Gastroesophageal sphincter (tissue), 3 donors: ENCODE measurements at regions not wholly inside any gene's neighbourhood (a gene's known extent, or its start where the extent isn't known, plus 50 kb on each side); places are given as distances from the start of the nearest gene placed in this dataset.

Experiments used
- EP300 ChIP-seq: sonication (generic); formaldehyde crosslinking; IDR thresholded peaks from one replicate; pipeline ENCODE4 v1.6.1; 2017; ENCODE audit warnings: antibody characterized with exemption, mild to moderate bottlenecking
- POLR2A ChIP-seq, 2 donors: fragments of 450-650 bp; IDR thresholded peaks; one replicate each; pipeline ENCODE4 v1.6.1; 2017; ENCODE audit warnings: antibody characterized with exemption in 2 of 2, mild to moderate bottlenecking in 2 of 2, moderate library complexity in 1 of 2
- POLR2AphosphoS5 ChIP-seq: sonication (generic); formaldehyde crosslinking; IDR thresholded peaks from one replicate; pipeline ENCODE4 v1.6.1; 2017; ENCODE audit warnings: antibody characterized with exemption
- TF ChIP-seq, protein P1 (sequence below), 4 experiments: fragments of 200-600 bp in 2 of 4; fragments of 450-650 bp in 2 of 4; sonication (generic) in 1 of 4; IDR thresholded peaks; one replicate each; pipeline ENCODE4 v1.5.1; 2017 to 2019; ENCODE audit warnings: antibody characterized with exemption in 4 of 4, mild to moderate bottlenecking in 2 of 4, moderate library complexity in 2 of 4

DNA sequence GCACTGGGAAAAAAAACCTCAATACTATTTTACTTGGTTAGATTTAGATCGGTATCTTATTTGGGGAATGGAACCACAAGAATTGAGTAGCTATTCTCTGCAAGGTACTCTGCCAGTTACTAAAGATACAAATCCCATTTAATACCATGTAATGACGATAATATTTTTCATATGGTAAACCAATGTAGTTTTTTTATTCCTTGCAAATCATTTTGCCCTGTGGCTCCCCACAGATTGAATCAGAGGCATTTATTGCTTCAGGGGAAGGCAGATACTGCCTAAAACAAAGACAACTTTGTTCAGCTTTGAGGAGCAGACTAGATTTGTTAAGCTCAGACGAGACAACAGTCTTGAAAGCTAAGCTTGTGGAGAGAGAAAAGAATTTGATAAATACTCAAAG lies 226.7 kb upstream of the RUNX1 start:
- TF ChIP-seq, protein P1, sequence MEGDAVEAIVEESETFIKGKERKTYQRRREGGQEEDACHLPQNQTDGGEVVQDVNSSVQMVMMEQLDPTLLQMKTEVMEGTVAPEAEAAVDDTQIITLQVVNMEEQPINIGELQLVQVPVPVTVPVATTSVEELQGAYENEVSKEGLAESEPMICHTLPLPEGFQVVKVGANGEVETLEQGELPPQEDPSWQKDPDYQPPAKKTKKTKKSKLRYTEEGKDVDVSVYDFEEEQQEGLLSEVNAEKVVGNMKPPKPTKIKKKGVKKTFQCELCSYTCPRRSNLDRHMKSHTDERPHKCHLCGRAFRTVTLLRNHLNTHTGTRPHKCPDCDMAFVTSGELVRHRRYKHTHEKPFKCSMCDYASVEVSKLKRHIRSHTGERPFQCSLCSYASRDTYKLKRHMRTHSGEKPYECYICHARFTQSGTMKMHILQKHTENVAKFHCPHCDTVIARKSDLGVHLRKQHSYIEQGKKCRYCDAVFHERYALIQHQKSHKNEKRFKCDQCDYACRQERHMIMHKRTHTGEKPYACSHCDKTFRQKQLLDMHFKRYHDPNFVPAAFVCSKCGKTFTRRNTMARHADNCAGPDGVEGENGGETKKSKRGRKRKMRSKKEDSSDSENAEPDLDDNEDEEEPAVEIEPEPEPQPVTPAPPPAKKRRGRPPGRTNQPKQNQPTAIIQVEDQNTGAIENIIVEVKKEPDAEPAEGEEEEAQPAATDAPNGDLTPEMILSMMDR (IDR thresholded peaks at IDR 0.05) = no peak
- TF ChIP-seq POLR2A (IDR thresholded peaks at IDR 0.05) (no peak), POLR2AphosphoS5 (no peak), EP300 (no peak)
